HCT116 (cell line): ENCODE measurements at regions not wholly inside any gene's neighbourhood (a gene's known extent, or its start where the extent isn't known, plus 50 kb on each side); places are given as distances from the start of the nearest gene placed in this dataset.

ENCODE experiments used
- ATAC-seq: fragments of 200-7000 bp; cut with Tn5 transposase; 2 replicates; pipeline ENCODE4 v1.9.1; 2020; ENCODE audit warnings: mild to moderate bottlenecking, moderate library complexity
- BruUV-seq: library from RNA; stranded (reverse); fragments of 400-500 nt; replicated peaks from 2 replicates; lab custom pipeline; 2021; lab: Mats Ljungman, UMichigan
- CTCF ChIA-PET: fragments of 300-600 bp; sonication (Branson Sonifier 250); formaldehyde crosslinking; loops from one replicate; lab custom pipeline; 2021; ENCODE audit warnings: antibody characterized with exemption; lab: Charles Lee
- POLR2A ChIA-PET: fragments of 300-600, 350-600 bp; sonication (Branson Sonifier 250); formaldehyde crosslinking; loops from one replicate; lab custom pipeline; 2021; ENCODE audit warnings: antibody characterized with exemption; lab: Charles Lee
- RAD21 ChIA-PET, 2 experiments: fragments of 300-600 bp; sonication (Branson Sonifier 250); formaldehyde crosslinking; loops; one replicate each; lab custom pipeline; 2023; ENCODE audit warnings: low total read pairs in 2 of 2; ENCODE audit not compliant: uncharacterized antibody in 2 of 2, unreplicated experiment in 2 of 2, low non-redundant PET in 1 of 2; lab: Charles Lee
- DNase-seq: peaks from one replicate; pipeline ENCODE4 v3.0.0-alpha.2; 2010; ENCODE audit warnings: low read depth, low spot score
- H2AFZ ChIP-seq: fragments of 200-600 bp; shearing (Covaris generic), sonication (generic); 2 replicates; pipeline ENCODE4 v1.6.1; 2017; ENCODE audit warnings: low read depth, mixed run types, mixed read lengths, antibody characterized with exemption, low read length; ENCODE audit not compliant: poor library complexity, severe bottlenecking
- H3K27ac ChIP-seq: 2 replicates; pipeline ENCODE4 v1.5.1; 2012; ENCODE audit warnings: low read depth, low read length
- H3K27me3 ChIP-seq: fragments of 200-600 bp; sonication (generic); 2 replicates; pipeline ENCODE4 v1.6.1; 2016; ENCODE audit warnings: mixed run types, low read length, mixed read lengths; ENCODE audit not compliant: insufficient read depth
- H3K36me3 ChIP-seq, 2 experiments: fragments of 200-500 bp in 1 of 2; fragments of 200-600 bp in 1 of 2; sonication (Bioruptor generic) in 1 of 2; sonication (generic) in 1 of 2; 2 replicates each; pipeline versions ENCODE4 v1.5.1 to v1.6.1; 2014 to 2016; ENCODE audit warnings: low read length in 2 of 2, inconsistent platforms in 1 of 2, mixed read lengths in 1 of 2, mixed run types in 1 of 2; ENCODE audit not compliant: insufficient read depth in 2 of 2, control insufficient read depth in 1 of 2
- H3K4me1 ChIP-seq, 2 experiments: fragments of 200-600 bp in 1 of 2; sonication (generic) in 1 of 2; 2 replicates each; pipeline versions ENCODE4 v1.5.1 to v1.6.1; 2012 to 2017; ENCODE audit warnings: low read length in 2 of 2, inconsistent platforms in 1 of 2, mild to moderate bottlenecking in 1 of 2, mixed read lengths in 1 of 2, mixed run types in 1 of 2, moderate library complexity in 1 of 2; ENCODE audit not compliant: insufficient read depth in 2 of 2, control insufficient read depth in 1 of 2
- H3K4me2 ChIP-seq: fragments of 200-600 bp; sonication (generic); 2 replicates; pipeline ENCODE4 v1.6.1; 2017; ENCODE audit warnings: mixed run types, low read length, mixed read lengths
- H3K4me3 ChIP-seq, 2 experiments: fragments of 200-600 bp in 1 of 2; sonication (generic) in 1 of 2; replicated peaks in 1 of 2; 2 replicates each; pipeline ENCODE4 v1.5.1; 2011 to 2016; ENCODE audit warnings: low read length in 2 of 2, control low read depth in 1 of 2, low read depth in 1 of 2, mild to moderate bottlenecking in 1 of 2, mixed read lengths in 1 of 2, mixed run types in 1 of 2
- H3K79me2 ChIP-seq: fragments of 200-600 bp; sonication (generic); 2 replicates; pipeline ENCODE4 v1.6.1; 2017; ENCODE audit warnings: mild to moderate bottlenecking, mixed run types, low read length, moderate library complexity, mixed read lengths; ENCODE audit not compliant: insufficient read depth
- H3K9ac ChIP-seq: fragments of 200-600 bp; sonication (generic); 2 replicates; pipeline ENCODE4 v1.6.1; 2016; ENCODE audit warnings: low read length, mixed read lengths
- H3K9me2 ChIP-seq: fragments of 200-600 bp; sonication (generic), shearing (Covaris generic); 2 replicates; pipeline ENCODE4 v1.6.1; 2017; ENCODE audit warnings: mixed run types, mild to moderate bottlenecking, moderate library complexity; ENCODE audit not compliant: insufficient read depth
- H3K9me3 ChIP-seq, 2 experiments: fragments of 200-500 bp in 1 of 2; fragments of 200-600 bp in 1 of 2; sonication (Bioruptor generic) in 1 of 2; sonication (generic) in 1 of 2; 2 replicates each; pipeline ENCODE4 v1.6.1; 2014 to 2017; ENCODE audit warnings: low read length in 2 of 2, mixed read lengths in 2 of 2, inconsistent platforms in 1 of 2, low read depth in 1 of 2, mild to moderate bottlenecking in 1 of 2, mixed run types in 1 of 2, moderate library complexity in 1 of 2; ENCODE audit not compliant: control insufficient read depth in 1 of 2, insufficient read depth in 1 of 2
- H4K20me1 ChIP-seq: fragments of 200-600 bp; sonication (generic), shearing (Covaris generic); 2 replicates; pipeline ENCODE4 v1.6.1; 2017; ENCODE audit warnings: mixed run types, mild to moderate bottlenecking, moderate library complexity; ENCODE audit not compliant: insufficient read depth
- CEBPB ChIP-seq: IDR thresholded peaks from 2 replicates; pipeline ENCODE4 v1.6.1; 2012; ENCODE audit warnings: low read depth
- EGR1 ChIP-seq: IDR thresholded peaks from 2 replicates; pipeline ENCODE4 v1.6.1; 2012; ENCODE audit warnings: low read depth
- ELF1 ChIP-seq: IDR thresholded peaks from 2 replicates; pipeline ENCODE4 v1.6.1; 2012; ENCODE audit warnings: low read depth, borderline replicate concordance
- POLR2A ChIP-seq: IDR thresholded peaks from 2 replicates; pipeline ENCODE4 v1.7.0; 2011; ENCODE audit warnings: borderline replicate concordance; ENCODE audit not compliant: insufficient read depth, insufficient read length; ENCODE audit errors: extremely low read depth
- SRF ChIP-seq: IDR thresholded peaks from 2 replicates; pipeline ENCODE4 v1.6.1; 2012; ENCODE audit warnings: low read depth
- YY1 ChIP-seq: IDR thresholded peaks from 2 replicates; pipeline ENCODE4 v1.6.1; 2011; ENCODE audit warnings: low read length, low read depth, moderate library complexity, mild to moderate bottlenecking; ENCODE audit not compliant: insufficient replicate concordance; ENCODE audit errors: extremely low read depth
- intact Hi-C: fragments of 100-400 bp; cut with micrococcal nuclease; formaldehyde crosslinking; loops from 2 replicates; pipeline ENCODE4 v1.10.0; 2022
- TF ChIP-seq, protein P1 (sequence below): IDR thresholded peaks from 2 replicates; pipeline ENCODE4 v1.6.1; 2011; ENCODE audit warnings: mild to moderate bottlenecking, low read length, moderate library complexity; ENCODE audit not compliant: insufficient replicate concordance; ENCODE audit errors: extremely low read depth
- TF ChIP-seq, protein P2 (sequence below): IDR thresholded peaks from 2 replicates; pipeline ENCODE4 v1.6.1; 2012

DNA sequence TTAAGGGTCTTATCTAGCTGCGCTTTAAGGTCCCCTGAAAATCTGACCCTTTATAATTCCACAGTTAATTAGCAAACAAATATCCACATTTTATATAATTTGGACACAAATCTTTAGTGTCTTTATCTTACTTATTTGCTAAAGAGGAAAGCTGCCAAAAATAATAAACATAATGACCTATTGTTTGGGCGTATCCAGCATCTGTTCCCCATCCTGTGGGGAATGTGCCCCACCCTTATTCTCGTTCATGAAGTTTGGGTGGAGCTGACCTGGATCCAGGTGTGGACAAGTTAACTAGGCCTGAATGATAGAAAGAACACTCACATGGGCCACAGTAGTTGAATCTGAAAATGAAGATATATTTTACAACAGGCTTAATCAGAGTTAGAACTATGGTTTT lies 218.3 kb downstream of the CRPPA start:
- H3K4me3 ChIP-seq, result no peak overlapping the region
- no peaks in the 10 kb centered on the region for H3K9me2 ChIP-seq
- no TSS peak for BruUV-seq
- intact Hi-C loops, result no loop called here
- H3K4me2 ChIP-seq, result no peak overlapping the region
- H3K9ac ChIP-seq, result no peak overlapping the region
- peaks cover 0 to 2% of the 10 kb centered on the region in 2 experiments; a peak in 1 of 4 replicates for H3K4me1 ChIP-seq
- ChIA-PET CTCF (no interaction called here), POLR2A (no interaction called here), RAD21 (no interaction called here)
- no peaks in the 10 kb centered on the region for H3K79me2 ChIP-seq
- no peaks in the 10 kb centered on the region for H4K20me1 ChIP-seq
- no peak overlapping the region for H2AFZ ChIP-seq
- no peaks in the 10 kb centered on the region for H3K36me3 ChIP-seq
- H3K9me3 ChIP-seq, result no peaks in the 10 kb centered on the region
- H3K27ac ChIP-seq, result no peak overlapping the region
- ATAC-seq, result no peak
- TF ChIP-seq, protein P1, sequence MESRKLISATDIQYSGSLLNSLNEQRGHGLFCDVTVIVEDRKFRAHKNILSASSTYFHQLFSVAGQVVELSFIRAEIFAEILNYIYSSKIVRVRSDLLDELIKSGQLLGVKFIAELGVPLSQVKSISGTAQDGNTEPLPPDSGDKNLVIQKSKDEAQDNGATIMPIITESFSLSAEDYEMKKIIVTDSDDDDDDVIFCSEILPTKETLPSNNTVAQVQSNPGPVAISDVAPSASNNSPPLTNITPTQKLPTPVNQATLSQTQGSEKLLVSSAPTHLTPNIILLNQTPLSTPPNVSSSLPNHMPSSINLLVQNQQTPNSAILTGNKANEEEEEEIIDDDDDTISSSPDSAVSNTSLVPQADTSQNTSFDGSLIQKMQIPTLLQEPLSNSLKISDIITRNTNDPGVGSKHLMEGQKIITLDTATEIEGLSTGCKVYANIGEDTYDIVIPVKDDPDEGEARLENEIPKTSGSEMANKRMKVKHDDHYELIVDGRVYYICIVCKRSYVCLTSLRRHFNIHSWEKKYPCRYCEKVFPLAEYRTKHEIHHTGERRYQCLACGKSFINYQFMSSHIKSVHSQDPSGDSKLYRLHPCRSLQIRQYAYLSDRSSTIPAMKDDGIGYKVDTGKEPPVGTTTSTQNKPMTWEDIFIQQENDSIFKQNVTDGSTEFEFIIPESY, result no peak
- TF ChIP-seq SRF, result no peak
- no peak for TF ChIP-seq EGR1
- TF ChIP-seq YY1, result no peak
- TF ChIP-seq CEBPB, result no peak
- TF ChIP-seq, protein P2, sequence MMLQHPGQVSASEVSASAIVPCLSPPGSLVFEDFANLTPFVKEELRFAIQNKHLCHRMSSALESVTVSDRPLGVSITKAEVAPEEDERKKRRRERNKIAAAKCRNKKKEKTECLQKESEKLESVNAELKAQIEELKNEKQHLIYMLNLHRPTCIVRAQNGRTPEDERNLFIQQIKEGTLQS, result no peak
- no peak for DNase-seq
- no peaks in the 10 kb centered on the region for H3K27me3 ChIP-seq

DNA sequence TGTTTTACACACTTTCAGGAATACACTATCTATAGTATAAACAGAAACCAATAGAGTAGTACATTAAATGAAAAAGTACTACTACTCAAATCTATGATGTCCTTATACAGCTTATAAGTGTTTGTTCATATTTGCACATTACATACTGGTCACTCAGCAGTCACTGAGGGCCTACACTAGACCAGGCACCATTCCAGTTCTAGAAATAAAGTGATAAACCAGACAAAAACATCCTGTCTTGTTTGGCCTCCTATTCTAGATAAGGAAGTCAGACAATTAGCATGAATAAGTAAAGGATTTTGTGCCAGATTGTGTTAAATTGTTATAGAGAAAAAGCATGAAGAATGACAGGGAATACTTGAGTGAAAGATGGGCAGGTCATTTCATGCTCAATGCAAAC lies 219.0 kb downstream of the CRPPA start:
- Histone ChIP-seq H3K9ac (no peak overlapping the region), H3K36me3 (no peaks in the 10 kb centered on the region), H3K4me2 (no peak overlapping the region), H2AFZ (no peak overlapping the region), H4K20me1 (no peaks in the 10 kb centered on the region), H3K27me3 (no peaks in the 10 kb centered on the region), H3K9me2 (no peaks in the 10 kb centered on the region), H3K4me1 (peaks cover 0 to 2% of the 10 kb centered on the region in 2 experiments; a peak in 1 of 4 replicates), H3K9me3 (no peaks in the 10 kb centered on the region), H3K27ac (no peak overlapping the region), H3K4me3 (no peak overlapping the region)
- intact Hi-C loops, result no loop called here
- no peak for DNase-seq
- ATAC-seq, result no peak
- ChIA-PET RAD21 (no interaction called here), POLR2A (no interaction called here)
- TF ChIP-seq ELF1 (no peak), POLR2A (no peak)
- TF ChIP-seq, all 23 proteins: peak for 0
- CTCF ChIA-PET, result no interaction called here
- no TSS peak for BruUV-seq
- no peaks in the 10 kb centered on the region for H3K79me2 ChIP-seq
